ENCODE measurements at regions not wholly inside any gene's neighbourhood (a gene's known extent, or its start where the extent isn't known, plus 50 kb on each side); places are given as distances from the start of the nearest gene placed in this dataset.

DNA sequence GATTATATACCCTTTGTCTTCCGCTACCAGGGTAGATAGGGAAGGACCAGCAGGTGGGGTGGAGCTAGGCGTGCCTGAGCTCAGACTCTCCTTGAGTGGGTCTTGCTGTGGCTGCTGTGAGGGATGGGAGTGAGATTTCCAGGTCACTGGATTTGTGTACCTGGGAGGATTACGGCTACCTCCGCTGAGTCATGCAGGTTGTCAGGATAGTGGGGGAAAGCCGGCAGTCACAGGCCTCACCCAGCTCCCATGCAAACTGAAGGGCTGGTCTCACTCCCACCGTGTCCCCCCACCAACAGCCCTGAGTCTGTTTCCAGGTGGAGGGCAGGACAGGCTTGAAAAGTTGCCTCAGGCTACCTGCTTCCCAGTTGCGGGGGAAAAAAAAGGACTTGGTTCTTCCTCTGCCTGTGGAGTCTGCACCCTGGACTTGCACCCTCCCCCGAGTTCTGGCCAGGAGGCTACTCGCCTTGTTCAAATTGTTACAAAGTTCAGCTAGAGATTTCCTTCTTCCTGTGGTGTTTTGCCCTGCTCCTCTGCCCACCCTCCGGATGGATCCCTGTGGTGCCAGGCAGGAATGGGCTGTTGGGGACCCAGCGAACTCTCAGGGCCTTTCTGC lies 268.3 kb downstream of the VAPA start:
- DNase-seq: no peak

DNA sequence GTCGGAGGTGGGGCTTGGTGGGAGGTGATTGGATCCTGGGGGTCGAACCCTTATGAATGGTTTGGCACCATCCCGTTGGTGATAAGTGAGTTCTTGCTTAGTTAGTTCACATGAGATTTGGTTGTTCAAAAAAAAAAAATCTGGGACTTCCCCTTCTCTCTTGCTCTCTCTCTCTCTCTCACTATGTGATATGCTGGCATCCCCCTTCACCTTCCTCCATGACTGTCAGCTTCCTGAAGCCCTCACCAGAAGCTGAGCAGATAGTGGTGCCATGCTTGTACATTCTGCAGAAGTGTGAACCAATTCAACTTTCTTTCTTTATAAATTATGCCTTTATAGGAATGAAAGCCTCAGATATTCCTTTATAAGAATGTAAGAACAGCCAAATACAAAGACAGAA lies 269.7 kb upstream of the APCDD1 start:
- DNase-seq: no peak

- peak in 1 of 2 experiments; percentile 29 for DNase-seq
Observed at GRCh38 chr18:10188971-10189810, 265.2 kb upstream of the APCDD1 start.

GRCh38 chr18:10190564-10190963 lies 263.9 kb upstream of the APCDD1 start:
- no peak for DNase-seq

DNA sequence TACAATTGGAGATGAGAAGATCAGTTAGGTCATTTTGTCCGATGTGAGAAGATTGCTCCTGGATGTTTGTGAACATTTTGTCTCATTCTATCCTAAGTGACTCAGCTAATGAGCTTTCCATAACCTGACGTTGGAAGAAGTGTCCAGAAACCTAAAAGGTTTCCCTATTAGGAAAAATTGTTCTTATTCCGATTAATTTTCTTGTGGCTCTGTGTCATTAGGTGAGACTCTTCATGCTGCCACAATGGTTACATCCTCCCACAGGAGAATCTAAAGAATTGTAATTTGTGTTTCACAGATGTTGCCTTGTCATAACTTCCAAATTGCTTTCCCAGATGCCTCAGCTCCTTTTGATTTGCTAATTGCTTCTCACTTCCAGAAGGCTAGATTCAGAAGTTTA lies 261.0 kb upstream of the APCDD1 start:
- DNase-seq: no peak

DNA sequence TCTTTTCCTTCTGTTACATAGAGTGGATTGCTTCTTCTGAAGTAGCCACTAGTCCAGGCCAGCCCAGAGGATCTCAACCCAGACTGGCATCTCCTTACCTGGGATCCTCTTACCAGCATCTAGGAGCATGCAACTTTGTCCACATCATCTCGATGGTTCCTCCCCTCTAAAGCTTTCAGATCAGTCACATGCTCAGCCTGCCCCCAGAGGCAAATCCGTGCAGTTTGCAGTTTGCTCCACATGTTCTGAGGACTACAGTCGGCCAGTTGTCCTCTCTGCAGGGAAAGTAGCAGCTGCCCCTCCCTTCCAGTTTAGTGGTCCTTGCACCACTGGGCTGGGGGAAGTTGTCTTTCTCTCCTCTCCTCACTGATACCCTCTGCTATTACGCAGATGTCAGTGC lies 259.8 kb upstream of the APCDD1 start:
- DNase-seq: no peak

GRCh38 chr18:10195529-10195928 lies 258.9 kb upstream of the APCDD1 start:
- DNase-seq: no peak

GRCh38 chr18:10197097-10197496 lies 257.3 kb upstream of the APCDD1 start:
- no peak for DNase-seq

DNA sequence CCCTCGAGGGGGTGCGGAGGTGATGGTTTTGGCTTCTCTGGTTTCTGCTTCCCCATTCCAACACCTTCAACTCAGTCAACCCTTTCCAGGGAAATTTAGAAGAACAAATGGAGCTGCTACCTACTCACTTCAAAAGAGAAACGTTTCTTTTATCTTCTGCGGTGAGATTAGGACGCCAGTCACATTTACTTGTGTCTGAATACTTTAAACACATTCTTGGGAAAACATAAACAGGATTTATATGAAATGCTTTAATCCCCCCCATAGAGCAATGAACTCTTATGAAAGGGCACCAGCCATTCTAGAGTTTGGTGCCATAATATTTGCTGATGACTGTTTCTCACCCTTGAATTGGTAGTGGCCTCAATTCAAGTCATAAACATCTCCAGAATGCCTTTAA lies 253.2 kb upstream of the APCDD1 start:
- no peak for DNase-seq

GRCh38 chr18:10201659-10202058 lies 252.8 kb upstream of the APCDD1 start:
- no peak for DNase-seq

- DNase-seq: no peak
Observed at GRCh38 chr18:10202845-10203321, 251.6 kb upstream of the APCDD1 start.

GRCh38 chr18:10205151-10205550 lies 249.3 kb upstream of the APCDD1 start:
- DNase-seq: no peak

- no peak for DNase-seq
Observed at GRCh38 chr18:10207682-10208345, 246.6 kb upstream of the APCDD1 start.

DNA sequence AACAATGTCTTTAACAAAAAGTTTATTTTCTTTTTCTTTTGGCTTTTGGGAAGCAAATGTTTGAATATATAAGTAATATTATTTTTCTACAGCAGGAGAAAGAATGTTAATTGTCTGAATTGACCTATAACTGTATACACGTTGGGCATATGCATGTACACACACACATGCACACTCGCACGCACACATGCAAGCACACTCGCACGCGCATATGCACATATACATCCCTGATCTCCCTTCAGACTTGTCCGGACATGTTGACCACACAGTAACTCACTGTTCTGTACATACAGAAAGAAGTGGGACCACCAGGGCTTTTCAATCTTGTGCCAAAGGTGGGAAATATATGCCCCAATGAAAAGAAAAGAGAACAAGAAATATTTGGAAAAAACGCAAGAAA lies 245.1 kb upstream of the APCDD1 start:
- no peak for DNase-seq

GRCh38 chr18:10210057-10210633 lies 244.3 kb upstream of the APCDD1 start:
- DNase-seq: no peak

- no peak for DNase-seq
Observed at GRCh38 chr18:10213526-10213925, 240.9 kb upstream of the APCDD1 start.

- DNase-seq: no peak
Observed at GRCh38 chr18:10215446-10215845, 239.0 kb upstream of the APCDD1 start.

- no peak for DNase-seq
Observed at GRCh38 chr18:10216791-10217190, 237.6 kb upstream of the APCDD1 start.

- DNase-seq: no peak
Observed at GRCh38 chr18:10217211-10217610, 237.2 kb upstream of the APCDD1 start.

- no peak for DNase-seq
Observed at GRCh38 chr18:10225300-10225699, 229.1 kb upstream of the APCDD1 start.

DNA sequence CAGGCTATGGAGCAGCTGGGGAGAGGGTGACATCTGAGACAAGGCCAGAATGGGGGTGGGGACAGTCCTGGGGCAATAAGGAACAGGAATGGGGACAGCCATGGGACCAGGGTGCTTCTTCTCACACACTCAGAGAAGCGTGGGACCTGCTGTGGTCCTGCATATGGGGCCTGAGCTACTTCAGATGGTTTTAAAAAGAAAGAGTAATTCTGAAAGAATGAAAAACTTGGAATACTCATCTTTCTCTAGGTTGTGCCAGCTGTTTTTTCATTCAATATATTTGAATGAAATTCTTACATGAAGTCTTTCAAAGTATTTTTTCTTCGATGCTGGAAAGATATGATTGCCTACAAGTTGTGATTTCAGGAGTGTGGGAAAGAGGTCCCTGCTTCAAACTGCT lies 227.5 kb upstream of the APCDD1 start:
- no peak for DNase-seq

GRCh38 chr18:10228326-10228725 lies 226.1 kb upstream of the APCDD1 start:
- DNase-seq: peak; percentile 25 to 80

DNA sequence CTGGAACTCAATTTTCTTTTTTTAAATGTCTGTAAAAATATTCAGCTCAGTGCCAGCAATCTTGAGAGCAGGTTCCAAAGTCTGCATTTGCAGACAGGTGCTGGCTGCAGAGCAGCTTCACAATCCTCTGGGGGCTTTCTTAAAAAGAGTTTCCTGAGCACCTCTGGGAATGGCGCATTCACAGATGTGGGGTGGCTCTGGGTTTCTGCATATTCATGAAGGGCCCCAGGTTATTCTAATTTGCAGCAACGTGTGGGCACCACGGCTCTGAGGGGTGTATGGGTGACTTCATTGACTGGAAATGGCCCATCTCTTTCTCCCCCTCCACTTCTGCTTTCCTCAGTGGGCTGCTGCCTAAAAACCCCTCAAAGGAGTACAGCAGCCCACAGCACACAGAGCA lies 225.0 kb upstream of the APCDD1 start:
- no peak for DNase-seq

- peak in 1 of 2 experiments; percentile 61 for DNase-seq
Observed at GRCh38 chr18:10230072-10230471, 224.4 kb upstream of the APCDD1 start.
